HepG2 (cell line): ENCODE measurements at regions not wholly inside any gene's neighbourhood (a gene's known extent, or its start where the extent isn't known, plus 50 kb on each side); places are given as distances from the start of the nearest gene placed in this dataset.

Experiments used
- ATAC-seq: fragments of 200-7000 bp; cut with Tn5 transposase; 3 replicates; pipeline ENCODE4 v1.9.1; 2020; ENCODE audit warnings: mild to moderate bottlenecking, moderate library complexity
- BruUV-seq: library from RNA; stranded (reverse); fragments of 400-500 nt; replicated peaks from 2 replicates; lab custom pipeline; 2021; lab: Mats Ljungman, UMichigan
- CTCF ChIA-PET: fragments of 300-600 bp; formaldehyde crosslinking; extraction: SDS; loops from one replicate; lab custom pipeline; 2021; ENCODE audit warnings: low total read pairs, inconsistent platforms, low intra/inter-chr PET ratio; lab: Yijun Ruan, JAX
- POLR2A ChIA-PET: fragments of 350-600 bp; sonication (Branson Sonifier 250); formaldehyde crosslinking; loops from one replicate; lab custom pipeline; 2020; ENCODE audit warnings: antibody characterized with exemption, inconsistent platforms; lab: Yijun Ruan, JAX
- DNase-seq: peaks from one replicate; pipeline ENCODE4 v3.0.0-alpha.2; 2015; ENCODE audit warnings: low spot score
- FAIRE-seq: peaks from 3 replicates; lab custom pipeline; 2011; peaks lifted over from hg19 to GRCh38; lab: Jason Lieb, UNC
- H2AFZ ChIP-seq: one replicate; pipeline ENCODE4 v1.6.1; 2011; ENCODE audit warnings: low read length, inconsistent platforms
- H3K27ac ChIP-seq: fragments of 300-600 bp; 3 replicates; pipeline ENCODE4 v1.8.0; 2011; ENCODE audit warnings: mixed run types, mild to moderate bottlenecking, mixed read lengths, low read length, inconsistent platforms; ENCODE audit not compliant: insufficient read depth; ENCODE audit errors: extremely low read length
- H3K27me3 ChIP-seq, 2 experiments: fragments of 200-600 bp in 1 of 2; 2 replicates in 1 of 2; 3 replicates in 1 of 2; pipeline versions ENCODE4 v1.6.0 to v1.8.0; 2011; ENCODE audit warnings: low read length in 2 of 2, mild to moderate bottlenecking in 2 of 2, moderate library complexity in 2 of 2, inconsistent platforms in 1 of 2; ENCODE audit not compliant: insufficient read depth in 2 of 2, control insufficient read depth in 1 of 2
- H3K36me3 ChIP-seq, 2 experiments: fragments of 200-600 bp in 1 of 2; replicated peaks in 1 of 2; 2 replicates in 1 of 2; 3 replicates in 1 of 2; pipeline versions ENCODE4 v1.5.1 to v1.8.0; 2011; ENCODE audit warnings: low read length in 2 of 2, inconsistent platforms in 1 of 2; ENCODE audit not compliant: insufficient read depth in 2 of 2, control insufficient read depth in 1 of 2
- H3K4me1 ChIP-seq: 2 replicates; pipeline ENCODE4 v1.5.1; 2012; ENCODE audit warnings: low read length, inconsistent platforms; ENCODE audit not compliant: insufficient read depth
- H3K4me2 ChIP-seq: 2 replicates; pipeline ENCODE4 v1.6.0; 2011; ENCODE audit warnings: low read depth, low read length, inconsistent platforms
- H3K4me3 ChIP-seq, 3 experiments: fragments of 200-600 bp in 1 of 3; sonication (generic), shearing (Covaris generic) in 1 of 3; replicated peaks in 1 of 3; 2 replicates each; pipeline ENCODE4 v1.5.1; 2011 to 2016; ENCODE audit warnings: low read length in 3 of 3, inconsistent platforms in 2 of 3, low read depth in 2 of 3, mild to moderate bottlenecking in 2 of 3, control low read depth in 1 of 3, mixed read lengths in 1 of 3; ENCODE audit not compliant: insufficient read depth in 1 of 3
- H3K79me2 ChIP-seq: one replicate; pipeline ENCODE4 v1.6.1; 2011; ENCODE audit warnings: low read length, inconsistent platforms; ENCODE audit not compliant: insufficient read depth
- H3K9ac ChIP-seq: 2 replicates; pipeline ENCODE4 v1.6.0; 2011; ENCODE audit warnings: mild to moderate bottlenecking, low read depth, low read length, inconsistent platforms; ENCODE audit not compliant: insufficient read depth
- H3K9me3 ChIP-seq: 2 replicates; pipeline ENCODE4 v1.5.1; 2012; ENCODE audit warnings: mild to moderate bottlenecking, low read length
- H4K20me1 ChIP-seq: 2 replicates; pipeline ENCODE4 v1.6.0; 2011; ENCODE audit warnings: inconsistent platforms, mild to moderate bottlenecking, low read length, moderate library complexity; ENCODE audit not compliant: insufficient read depth
- BCL3 ChIP-seq: sonication (generic); formaldehyde crosslinking; IDR thresholded peaks from 2 replicates; pipeline ENCODE4 v1.5.1; 2020; ENCODE audit warnings: mild to moderate bottlenecking, missing genetic modification reagents, moderate library complexity
- BRF2 ChIP-seq: sonication (generic); formaldehyde crosslinking; IDR thresholded peaks from 2 replicates; pipeline ENCODE4 v1.8.1; 2022; ENCODE audit warnings: mild to moderate bottlenecking, missing genetic modification reagents
- NKX3-1 ChIP-seq: sonication (generic); formaldehyde crosslinking; IDR thresholded peaks from 2 replicates; pipeline ENCODE4 v1.5.0; 2020; ENCODE audit warnings: missing genetic modification reagents
- RARA ChIP-seq: IDR thresholded peaks from 2 replicates; pipeline ENCODE4 v1.6.1; 2016; ENCODE audit warnings: missing genetic modification reagents, missing compliant biosample characterization
- RCOR2 ChIP-seq: IDR thresholded peaks from 2 replicates; pipeline ENCODE4 v1.6.1; 2016; ENCODE audit warnings: missing biosample characterization, missing genetic modification reagents
- TEAD3 ChIP-seq: optimal IDR thresholded peaks from 2 replicates; pipeline ENCODE3; 2016; ENCODE audit warnings: borderline replicate concordance
- USF2 ChIP-seq, 2 experiments: sonication (generic) in 1 of 2; formaldehyde crosslinking in 1 of 2; IDR thresholded peaks; 2 replicates each; pipeline versions ENCODE4 v1.5.1 to v1.6.1; 2011 to 2020; ENCODE audit warnings: borderline replicate concordance in 1 of 2, low read depth in 1 of 2, low read length in 1 of 2, mild to moderate bottlenecking in 1 of 2, missing genetic modification reagents in 1 of 2, moderate library complexity in 1 of 2
- ZEB1 ChIP-seq: IDR thresholded peaks from 2 replicates; pipeline ENCODE4 v1.6.1; 2012; ENCODE audit warnings: mild to moderate bottlenecking, low read depth, inconsistent platforms; ENCODE audit not compliant: insufficient replicate concordance
- ZNF12 ChIP-seq: sonication (generic); formaldehyde crosslinking; IDR thresholded peaks from 2 replicates; pipeline ENCODE4 v1.5.0; 2020; ENCODE audit warnings: missing genetic modification reagents
- ZNF432 ChIP-seq: sonication (generic); formaldehyde crosslinking; IDR thresholded peaks from 2 replicates; pipeline ENCODE4 v1.5.0; 2020; ENCODE audit warnings: missing genetic modification reagents, mild to moderate bottlenecking, borderline replicate concordance
- ZNF552 ChIP-seq: sonication (generic); formaldehyde crosslinking; IDR thresholded peaks from 2 replicates; pipeline ENCODE4 v1.9.0; 2022; ENCODE audit warnings: missing genetic modification reagents, mild to moderate bottlenecking, borderline replicate concordance
- WGBS: methylation state at CpG from one replicate; pipeline ENCODE4 v1.1.6; 2017; ENCODE audit warnings: low lambda C conversion rate; 5-methylcytosine and 5-hydroxymethylcytosine counted together
- in situ Hi-C: cut with HindIII; loops from 2 replicates; pipeline ENCODE4 v1.10.0; 2017; ENCODE audit warnings: low pct_unique_long_range_greater_than_20kb; ENCODE audit not compliant: extremely low pct_ligation_motif_present
- intact Hi-C: fragments of 100-400 bp; cut with micrococcal nuclease; formaldehyde crosslinking; loops from one replicate; pipeline ENCODE4 v1.10.0; 2022; ENCODE audit not compliant: unreplicated experiment

- FAIRE-seq (no peak), DNase-seq (no peak), ATAC-seq (no peak)
- WGBS: 0% methylated on average over 3 of the region's 3 CpGs
- intact Hi-C loops (no loop called here), in situ Hi-C loops (no loop called here)
- ChIA-PET POLR2A (no interaction called here), CTCF (no interaction called here)
- H3K79me2 ChIP-seq: no peaks in the 10 kb centered on the region
- no peak overlapping the region for H3K4me3 ChIP-seq
- no peaks in the 10 kb centered on the region; the same call in 1 of the 2 replicates for H4K20me1 ChIP-seq
- H3K4me2 ChIP-seq: no peak overlapping the region
- no peaks in the 10 kb centered on the region for H3K9me3 ChIP-seq
- no peaks in the 10 kb centered on the region for H3K4me1 ChIP-seq
- no peaks in the 10 kb centered on the region for H3K36me3 ChIP-seq
- H3K27me3 ChIP-seq: peaks cover 16 to 47% of the 10 kb centered on the region in 2 experiments; a peak in 4 of 5 replicates
- TF ChIP-seq BRF2 (no peak), ZNF432 (CRISPR knock-in tag) (no peak), TEAD3 (CRISPR knock-in tag) (no peak), NKX3-1 (CRISPR knock-in tag) (no peak), RARA (CRISPR knock-in tag) (no peak), ZNF12 (CRISPR knock-in tag) (no peak), ZEB1 (no peak), ZNF552 (no peak), RCOR2 (CRISPR knock-in tag) (no peak), BCL3 (no peak), USF2 (IDR thresholded peaks at IDR 0.05; ENCODE audit: low read depth, low read length) (no peak), USF2 (CRISPR knock-in tag; IDR thresholded peaks at IDR 0.05; ENCODE audit: borderline replicate concordance) (no peak)
- BruUV-seq: no TSS peak
- H2AFZ ChIP-seq: no peak overlapping the region
- H3K27ac ChIP-seq: no peak overlapping the region
- no peak overlapping the region for H3K9ac ChIP-seq
Observed at GRCh38 chr20:58022711-58023110, 205.7 kb downstream of the ANKRD60 start.
